GM19452 (cell line): ENCODE measurements at regions not wholly inside any gene's neighbourhood (a gene's known extent, or its start where the extent isn't known, plus 50 kb on each side); places are given as distances from the start of the nearest gene placed in this dataset.
"Not testable (repeated sequence)": the region's sequence is repeated elsewhere in the genome, so short reads cannot be mapped to it uniquely, and the experiment has no call there.

Experiments used
- ATAC-seq: cut with Tn5 transposase; IDR thresholded peaks from one replicate; pipeline ENCODE4 v1.9.1; 2021; ENCODE audit not compliant: unreplicated experiment

- ATAC-seq: no peak
Observed at GRCh38 chr12:126218697-126219096, 1153.5 kb downstream of the AACS start.

DNA sequence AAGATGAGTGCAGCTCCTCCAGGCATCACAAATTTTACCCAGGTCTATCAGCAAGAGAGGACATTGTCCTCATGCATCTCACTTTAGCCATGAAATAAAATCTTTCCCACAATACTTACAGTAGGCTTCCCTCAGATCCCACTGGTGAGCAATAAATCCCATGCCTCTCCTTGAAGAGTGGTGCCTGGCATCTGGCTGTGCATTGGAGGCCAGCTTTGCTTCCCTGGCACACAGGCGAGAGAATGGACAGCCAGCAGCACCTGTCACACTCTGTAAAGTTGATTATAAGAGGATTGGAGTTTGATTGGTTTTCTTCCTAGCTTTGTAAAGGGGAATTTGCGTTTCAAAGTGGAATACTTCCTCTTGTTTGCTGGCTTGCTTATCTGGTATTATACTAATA lies 1153.9 kb downstream of the AACS start:
- no peak for ATAC-seq

DNA sequence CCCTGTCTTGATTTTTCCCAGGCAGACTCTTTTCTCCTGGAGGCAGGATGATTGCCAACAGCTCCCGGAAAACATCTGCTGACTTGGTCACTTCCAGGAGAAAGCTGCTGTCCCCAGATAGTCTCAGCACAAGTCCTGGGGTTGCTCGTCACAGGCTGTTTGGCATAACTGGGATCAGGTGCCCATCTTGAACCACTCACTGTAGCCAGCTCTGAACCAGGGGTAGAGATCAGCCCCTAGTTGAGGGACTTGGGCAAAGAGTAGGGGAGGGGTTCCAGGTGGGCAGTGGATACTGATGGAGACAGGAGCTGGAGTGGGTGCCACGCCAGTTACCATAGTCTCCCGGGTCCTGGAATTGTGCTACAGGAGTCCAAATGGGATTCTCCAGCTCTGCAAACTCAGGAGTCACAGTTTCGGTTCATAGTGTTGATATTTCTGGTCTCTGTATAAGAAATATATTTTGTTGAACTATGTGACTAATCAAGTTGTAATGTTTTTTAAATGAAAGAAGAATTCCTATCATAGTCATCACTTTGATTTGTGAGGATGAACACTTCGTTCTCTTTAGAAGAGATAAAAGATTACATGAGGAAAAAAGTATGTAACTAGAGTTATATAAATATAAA lies 1154.5 kb downstream of the AACS start:
- no peak for ATAC-seq

- ATAC-seq: no peak
Observed at GRCh38 chr12:126224032-126224431, 1158.8 kb downstream of the AACS start.

DNA sequence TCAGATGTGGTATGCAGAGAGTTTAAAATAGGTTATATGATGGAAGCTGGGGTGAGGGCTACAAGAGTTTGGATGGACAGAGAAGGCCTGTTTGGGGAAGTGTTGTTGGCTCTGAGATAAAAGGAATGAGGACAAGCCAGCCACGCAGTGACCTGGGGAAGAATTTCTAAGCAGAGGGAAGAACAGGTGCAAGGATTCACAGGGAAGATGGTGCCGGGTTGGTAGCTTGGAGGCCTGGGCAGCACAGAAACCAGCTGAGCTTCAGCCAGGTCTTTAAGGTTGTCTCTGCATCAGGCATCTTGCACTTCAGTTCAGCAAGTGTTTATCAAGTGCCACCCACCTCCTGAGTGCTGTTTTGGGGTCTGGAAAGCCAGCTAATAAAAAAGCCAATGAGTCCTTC lies 1163.7 kb downstream of the AACS start:
- no peak for ATAC-seq

DNA sequence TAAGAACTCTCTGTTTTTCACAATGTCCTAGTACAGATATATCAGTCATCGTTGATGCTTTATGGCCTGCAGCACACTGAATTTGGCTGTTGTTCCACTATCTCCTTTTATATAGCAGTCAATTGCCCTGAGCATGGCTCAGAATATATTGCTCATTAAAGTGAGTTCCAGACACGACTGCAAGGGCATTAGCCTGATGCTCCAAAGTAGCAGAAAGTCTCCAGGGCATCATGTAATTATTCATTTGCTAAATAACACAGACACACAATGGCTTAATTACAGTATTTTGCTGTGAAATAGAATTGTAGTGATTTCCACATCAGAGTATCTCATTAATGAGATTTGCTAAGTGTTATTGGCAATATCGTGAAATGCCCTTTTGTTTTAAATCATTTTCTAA lies 1167.5 kb downstream of the AACS start:
- no peak for ATAC-seq

DNA sequence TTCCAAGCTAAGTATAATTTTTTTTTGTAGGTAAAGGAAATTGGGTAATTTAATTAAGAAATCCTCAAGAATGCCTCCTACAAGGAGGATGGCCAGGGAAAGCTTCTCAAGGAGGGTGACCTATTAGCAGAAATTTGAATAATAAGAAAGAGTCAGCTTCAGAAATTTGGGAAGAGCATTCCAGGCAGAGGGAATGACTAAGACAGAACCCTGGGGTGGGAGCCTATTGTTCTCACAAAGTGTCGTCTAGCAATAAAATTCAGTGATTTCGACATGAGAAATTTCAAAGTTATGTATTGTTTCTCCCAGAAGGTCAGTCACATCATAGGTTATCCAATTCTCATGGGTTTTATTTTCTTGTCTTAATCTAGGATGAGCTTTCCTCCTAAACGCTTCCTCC lies 1168.4 kb downstream of the AACS start:
- no peak for ATAC-seq

- ATAC-seq: no peak
Observed at GRCh38 chr12:126243814-126244440, 1178.7 kb downstream of the AACS start.

GRCh38 chr12:126247936-126248335 lies 1182.7 kb downstream of the AACS start:
- ATAC-seq: no peak

DNA sequence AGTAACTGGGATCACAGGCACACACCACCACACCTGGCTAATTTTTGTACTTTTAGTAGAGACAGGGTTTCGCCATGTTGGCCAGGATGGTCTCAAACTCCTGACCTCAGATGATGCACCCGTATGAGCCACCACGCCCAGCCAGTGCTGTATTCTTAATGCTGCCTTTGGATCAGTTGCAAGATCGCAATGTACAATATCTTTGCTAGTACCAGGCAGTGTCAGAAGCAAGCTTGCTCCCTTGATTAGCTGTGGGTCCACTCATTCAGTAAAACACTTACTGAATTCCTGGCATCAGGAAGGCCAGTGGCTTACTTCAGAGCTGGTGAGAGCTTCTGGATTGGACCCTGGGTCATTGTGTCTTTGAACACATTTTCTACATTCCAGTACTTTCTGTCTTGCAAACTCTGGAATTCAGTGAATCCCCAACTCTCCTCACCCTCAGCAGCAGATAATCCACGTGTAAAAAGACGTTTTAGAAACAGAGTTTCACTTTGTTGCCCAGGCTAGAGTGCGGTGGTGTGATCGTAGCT lies 1183.7 kb downstream of the AACS start:
- no peak for ATAC-seq

GRCh38 chr12:126258190-126258589 lies 1193.0 kb downstream of the AACS start:
- ATAC-seq: no peak

DNA sequence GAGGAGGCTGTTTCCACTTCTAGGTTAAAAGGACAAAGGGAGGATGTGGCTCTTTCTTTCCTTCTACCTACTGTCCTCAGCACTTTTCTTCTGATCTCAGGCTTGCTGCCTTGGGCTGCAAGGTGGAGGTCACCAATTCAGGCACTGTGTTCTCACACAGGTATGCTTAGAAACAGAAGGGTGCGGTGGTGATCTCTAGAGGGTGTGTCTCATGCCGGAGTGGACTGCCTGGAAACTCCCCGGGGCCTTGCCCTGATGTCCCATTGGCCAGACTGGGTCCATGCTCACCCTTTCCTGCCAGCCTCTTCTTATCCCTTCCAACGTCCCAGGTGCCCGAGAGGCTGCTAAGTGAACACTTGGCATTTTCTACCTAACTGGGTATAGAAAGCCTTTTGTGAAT lies 1197.6 kb downstream of the AACS start:
- no peak for ATAC-seq

GRCh38 chr12:126268222-126268621 lies 1203.0 kb downstream of the AACS start:
- ATAC-seq: no peak

- no peak for ATAC-seq
Observed at GRCh38 chr12:126271159-126271558, 1205.9 kb downstream of the AACS start.

DNA sequence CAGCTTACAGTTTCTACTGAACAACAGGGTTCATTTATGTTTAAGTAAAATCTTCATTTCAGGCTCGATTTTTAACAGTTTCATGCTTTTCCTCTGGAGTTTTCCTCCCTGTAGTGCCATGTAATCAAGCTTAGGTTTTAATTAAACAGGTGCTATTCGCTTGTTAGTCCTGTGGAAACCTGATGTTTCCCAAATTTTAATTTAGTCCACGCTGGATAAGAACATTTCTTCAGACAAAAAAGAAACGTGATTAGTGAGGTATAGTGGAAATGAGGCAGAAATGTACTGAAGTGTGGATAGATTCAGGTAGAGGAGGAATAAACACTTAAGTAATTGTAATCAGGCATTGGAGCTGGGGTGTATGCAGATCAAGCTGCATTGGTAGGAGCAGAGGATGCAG lies 1217.5 kb downstream of the AACS start:
- ATAC-seq: no peak

GRCh38 chr12:126286203-126286602 lies 1221.0 kb downstream of the AACS start:
- no peak for ATAC-seq

GRCh38 chr12:126290456-126290855 lies 1225.2 kb downstream of the AACS start:
- ATAC-seq: no peak

GRCh38 chr12:126291987-126292386 lies 1226.8 kb downstream of the AACS start:
- not testable (repeated sequence) for ATAC-seq

DNA sequence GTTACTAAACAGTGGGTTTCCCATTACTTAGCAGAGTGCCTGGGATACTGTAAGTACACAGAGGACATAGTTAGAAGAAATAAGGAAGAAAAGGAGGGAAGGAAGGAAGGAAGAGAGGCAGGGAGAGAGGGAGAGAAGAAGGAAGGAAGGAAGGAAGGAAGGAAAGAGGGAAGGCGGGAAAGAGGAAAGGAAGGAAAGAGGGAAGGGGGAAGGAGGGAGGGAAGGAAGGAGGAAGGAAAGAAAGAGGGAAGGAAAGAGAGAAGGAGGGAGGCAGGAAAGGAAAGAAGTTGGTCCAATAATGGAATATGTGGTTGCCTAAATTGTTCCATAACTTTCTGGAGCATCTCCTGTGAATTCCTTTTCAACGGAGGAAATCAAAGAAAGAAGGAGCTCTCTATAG lies 1230.4 kb downstream of the AACS start:
- no peak for ATAC-seq

- ATAC-seq: no peak
Observed at GRCh38 chr12:126309278-126309677, 1244.0 kb downstream of the AACS start.

- ATAC-seq: no peak
Observed at GRCh38 chr12:126312457-126312856, 1247.2 kb downstream of the AACS start.

DNA sequence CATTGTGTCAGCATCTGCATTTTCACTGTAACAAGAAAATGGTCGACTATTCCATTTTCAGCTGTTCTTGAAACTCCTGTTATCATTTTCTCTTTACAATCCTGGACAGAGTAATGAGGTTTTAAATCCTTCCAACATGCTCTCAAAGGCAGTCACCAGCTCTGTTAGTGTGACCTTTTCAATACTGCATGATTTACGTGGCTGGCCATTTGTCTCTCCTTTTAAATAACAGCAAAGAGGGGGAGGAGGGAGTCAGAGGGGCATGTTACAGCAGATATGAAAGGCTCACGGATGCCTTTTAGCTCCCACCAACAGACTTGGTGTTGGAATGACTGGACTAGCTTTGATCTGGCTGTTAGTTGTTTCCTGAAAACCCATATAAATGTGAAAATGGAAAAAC lies 1251.2 kb downstream of the AACS start:
- ATAC-seq: no peak
